Umbilical cord (tissue), 1 donor: ENCODE measurements at regions not wholly inside any gene's neighbourhood (a gene's known extent, or its start where the extent isn't known, plus 50 kb on each side); places are given as distances from the start of the nearest gene placed in this dataset.
A peak's percentile ranks its signal among the peaks of the same experiment; 100 is the strongest.

Source experiments
- DNase-seq: peaks from one replicate; pipeline ENCODE4 v3.0.0-alpha.2; 2015; ENCODE audit warnings: low spot score

DNA sequence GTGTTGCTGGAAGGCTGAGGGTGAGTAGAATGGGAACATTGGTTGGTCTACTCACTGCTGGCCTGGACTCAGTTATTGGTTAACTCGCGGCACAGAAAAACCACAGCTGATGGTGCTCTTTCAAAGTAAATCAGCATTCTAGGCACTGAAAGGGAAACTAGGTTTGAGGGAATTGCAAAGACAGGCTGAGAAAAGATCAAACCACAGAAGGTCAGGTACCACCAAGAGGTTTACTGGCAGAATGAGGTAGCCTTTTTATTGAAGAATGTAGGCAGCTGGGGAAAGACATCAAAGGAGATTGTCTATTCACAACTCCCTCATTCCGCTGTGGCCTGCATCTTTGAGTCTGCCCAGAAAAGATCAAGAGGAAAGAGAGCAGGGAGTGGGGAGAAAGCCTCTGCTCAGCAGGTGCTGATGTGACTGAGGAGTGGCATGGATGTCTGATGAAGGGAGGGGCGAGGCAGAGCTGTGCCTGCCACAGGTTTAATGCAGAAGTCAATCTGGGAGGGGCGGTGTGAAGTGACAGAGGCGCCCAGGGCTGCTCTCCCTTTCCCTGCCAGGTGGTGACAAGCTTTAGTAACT is 255.5 kb downstream of the MAN2A1 start:
- DNase-seq, result no peak

DNA sequence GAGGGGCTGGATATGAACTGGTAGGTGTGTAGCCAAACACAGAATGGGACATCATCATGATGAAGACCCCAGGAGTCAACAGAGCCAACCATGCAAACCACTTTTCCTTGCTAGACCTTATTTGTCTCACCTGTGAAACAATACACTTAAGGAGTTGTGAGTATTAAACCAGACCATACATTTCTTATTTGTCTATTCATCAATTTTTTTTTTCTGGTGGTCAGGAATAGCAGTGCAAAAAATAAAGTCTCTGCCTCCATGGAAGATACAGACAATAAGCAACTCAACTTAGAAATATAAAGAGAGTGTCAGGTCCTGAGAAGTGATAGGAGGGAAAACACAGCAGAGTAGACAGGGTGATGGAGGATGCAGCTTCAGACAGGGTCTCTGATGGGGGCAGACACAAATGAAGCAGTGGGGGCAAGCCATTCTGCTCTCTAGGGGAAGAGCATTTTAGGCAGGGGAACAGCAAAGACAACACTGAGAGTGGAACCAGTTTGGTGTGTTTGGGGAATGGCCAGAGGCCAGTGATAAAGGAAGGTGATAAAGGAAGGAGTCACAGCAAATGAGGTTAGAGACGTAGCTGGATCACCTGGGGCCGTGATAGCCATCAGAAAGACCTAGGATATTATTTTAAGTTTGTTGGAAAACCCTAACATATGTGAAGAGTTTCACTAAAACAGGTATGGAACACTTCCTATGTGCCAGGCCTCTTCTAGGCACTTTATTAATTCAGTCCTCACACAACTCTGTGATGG is 256.2 kb downstream of the MAN2A1 start:
- no peak for DNase-seq

DNA sequence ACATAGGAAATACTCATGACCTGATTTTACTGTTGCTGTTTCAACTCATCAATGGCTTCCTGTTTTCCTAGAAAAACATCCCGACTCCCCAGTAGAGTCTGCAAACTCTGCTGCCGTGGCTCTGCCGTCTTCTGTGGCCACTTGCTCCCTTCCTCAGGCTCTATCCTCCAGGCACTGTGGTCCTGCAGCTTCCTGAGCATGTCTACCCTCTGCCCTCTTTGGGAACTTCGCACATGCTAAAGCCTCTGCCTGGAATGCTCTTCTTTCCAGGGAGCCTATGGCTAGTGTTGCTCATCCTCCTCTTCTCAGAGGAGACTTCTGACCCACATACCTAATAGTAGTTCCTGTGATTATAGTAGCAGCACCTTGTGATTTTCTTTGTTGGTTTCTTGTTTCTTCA is 256.9 kb downstream of the MAN2A1 start:
- no peak for DNase-seq

DNA sequence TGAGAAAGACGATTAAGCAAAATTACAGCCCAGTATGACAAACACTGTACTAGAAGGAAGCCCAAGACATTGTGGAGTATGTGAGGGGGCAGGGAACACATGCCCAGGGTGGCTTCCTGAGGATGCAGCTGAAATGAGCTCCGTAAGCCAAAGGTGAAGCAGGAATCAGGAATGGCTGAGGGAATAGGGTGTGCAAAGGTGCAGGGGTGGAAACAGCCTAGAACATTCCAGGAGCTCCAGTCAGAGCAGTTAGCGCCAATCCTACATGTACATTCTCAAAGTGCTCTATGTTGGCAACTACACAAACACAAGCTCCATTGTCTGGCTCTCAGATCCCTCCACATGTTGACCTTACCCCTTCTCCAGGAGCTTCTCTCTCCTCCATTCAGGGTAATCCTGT is 257.9 kb downstream of the MAN2A1 start:
- DNase-seq, result no peak

DNA sequence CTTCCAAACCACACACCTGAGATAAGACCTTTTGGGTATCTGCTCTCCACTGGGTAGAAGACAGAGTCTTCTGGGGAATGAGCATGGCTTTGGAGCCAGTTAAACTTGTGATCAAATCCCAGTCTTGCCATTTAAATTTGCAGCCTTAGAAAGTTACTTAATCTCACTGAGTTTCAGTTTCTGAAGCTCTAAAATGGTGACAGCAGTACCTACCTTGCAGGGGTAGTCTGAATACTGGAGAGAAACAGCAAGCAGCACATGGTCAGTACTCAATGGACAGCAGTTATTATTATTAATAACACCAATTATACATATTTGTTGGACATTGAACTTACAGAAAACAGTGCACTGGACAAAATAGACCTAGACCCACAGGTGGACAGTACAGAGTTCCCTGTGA is 260.9 kb downstream of the MAN2A1 start:
- DNase-seq, result no peak

DNA sequence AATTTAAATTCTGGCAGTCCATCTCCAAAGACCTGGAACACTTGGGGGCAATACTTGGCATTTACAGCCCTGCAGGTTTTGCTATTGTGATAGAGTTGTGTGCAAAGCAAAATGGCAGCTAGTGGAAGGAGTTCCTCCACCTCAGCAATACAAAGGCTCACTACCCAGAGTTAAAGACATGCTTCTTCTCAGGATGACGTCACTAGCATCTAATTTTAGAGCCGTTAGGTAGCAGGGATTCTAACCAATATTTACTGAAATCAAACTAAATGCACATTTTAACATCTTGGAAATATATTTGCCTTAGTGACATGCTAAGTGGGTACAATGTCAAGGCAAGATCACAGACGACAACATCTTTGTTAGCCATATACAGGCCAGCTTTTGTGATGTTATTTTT is 261.6 kb downstream of the MAN2A1 start:
- DNase-seq, result no peak

DNA sequence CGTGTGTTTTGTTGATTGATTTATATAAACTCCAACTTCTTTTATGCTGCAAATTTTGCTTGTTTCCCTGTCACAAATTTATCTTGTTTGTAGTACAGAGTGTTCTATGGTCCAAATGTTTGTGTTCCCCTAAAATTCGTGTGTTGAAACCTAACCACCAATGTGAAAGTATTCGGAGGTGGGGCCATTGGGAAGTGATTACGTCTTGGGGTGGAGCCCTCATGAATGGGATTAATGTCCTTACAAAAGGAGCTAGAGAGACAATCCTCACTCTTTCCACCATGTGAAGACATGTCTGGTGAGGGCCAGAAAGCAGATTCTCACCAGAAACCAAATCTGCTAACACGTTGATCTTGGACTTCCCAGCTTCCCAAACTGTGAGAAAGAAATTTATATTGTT is 262.0 kb downstream of the MAN2A1 start:
- DNase-seq, result no peak

DNA sequence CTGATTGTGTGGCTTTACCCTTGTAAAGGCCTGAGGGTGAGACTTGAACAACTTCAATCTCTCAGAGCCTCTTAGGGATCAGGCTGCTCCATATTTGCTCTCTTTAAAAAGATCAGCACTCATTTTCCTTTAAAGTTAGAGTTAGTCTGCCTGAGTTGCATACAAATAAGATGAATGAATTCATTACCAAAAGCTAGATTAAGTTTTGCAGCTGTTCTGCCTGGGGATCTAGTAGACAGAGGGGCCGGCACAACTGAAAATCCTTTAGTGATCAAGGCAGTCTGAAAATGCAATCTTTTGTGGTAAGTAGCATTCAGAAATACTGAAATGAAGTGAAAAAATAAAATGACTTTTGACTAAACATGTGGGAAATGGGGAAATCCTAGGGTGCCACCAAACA is 264.0 kb downstream of the MAN2A1 start:
- DNase-seq, result peak; percentile 56

DNA sequence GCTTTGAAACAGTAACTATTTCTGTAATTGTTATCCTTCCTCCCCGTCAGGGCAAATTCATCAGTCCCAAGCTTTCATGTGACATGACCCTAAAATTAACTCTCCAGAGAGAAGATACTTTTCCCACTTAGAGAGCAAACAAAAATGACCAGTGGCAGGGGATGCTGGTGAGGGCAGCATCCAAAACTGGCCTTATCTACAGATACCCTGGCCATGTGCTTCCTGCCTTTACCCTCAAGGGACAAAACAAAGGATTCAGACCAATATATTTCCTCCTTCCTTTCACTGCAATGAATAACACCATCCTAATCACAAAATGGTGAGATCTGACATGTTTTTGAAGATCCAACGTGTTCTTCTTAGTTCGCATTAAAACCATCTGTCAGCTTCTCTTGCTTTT is 267.2 kb downstream of the MAN2A1 start:
- DNase-seq, result no peak

DNA sequence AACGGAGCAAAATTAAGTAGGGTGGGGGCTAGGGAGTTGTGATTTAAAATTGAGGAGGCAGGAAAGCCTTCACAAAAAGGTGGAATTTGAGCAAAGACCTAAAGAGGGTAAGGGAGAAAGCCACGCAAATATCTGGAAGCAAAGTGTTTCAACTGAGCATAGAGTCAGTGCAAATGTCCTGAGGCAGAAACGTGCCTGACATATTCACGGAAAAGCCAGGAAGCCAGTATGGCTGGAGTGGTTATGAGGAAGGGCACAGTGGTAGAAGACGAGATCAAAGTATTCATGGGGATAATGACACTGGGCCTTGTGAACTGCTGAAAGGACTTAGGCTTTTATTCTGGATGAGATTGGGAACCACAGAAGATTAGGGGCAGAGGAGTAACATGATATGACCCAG is 268.4 kb downstream of the MAN2A1 start:
- DNase-seq, result no peak

DNA sequence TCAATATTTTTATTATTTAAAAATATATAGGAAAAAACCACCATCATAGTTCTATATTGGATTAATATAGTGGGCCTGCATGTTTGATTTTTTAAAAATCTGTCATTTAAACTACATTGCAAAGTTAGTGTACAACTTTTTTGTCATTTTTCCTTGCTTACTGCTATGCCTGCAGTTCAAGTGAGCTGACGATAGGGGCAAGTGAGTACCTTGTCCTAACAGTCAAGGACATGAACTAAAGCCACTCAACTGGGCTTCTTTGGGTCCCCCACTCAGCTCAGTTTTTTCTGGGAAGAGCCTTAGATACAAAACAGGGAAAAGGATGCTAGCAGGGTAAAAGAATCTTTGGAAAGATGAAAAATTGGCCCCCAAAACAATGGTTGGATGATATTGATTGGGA is 269.9 kb downstream of the MAN2A1 start:
- DNase-seq, result no peak

DNA sequence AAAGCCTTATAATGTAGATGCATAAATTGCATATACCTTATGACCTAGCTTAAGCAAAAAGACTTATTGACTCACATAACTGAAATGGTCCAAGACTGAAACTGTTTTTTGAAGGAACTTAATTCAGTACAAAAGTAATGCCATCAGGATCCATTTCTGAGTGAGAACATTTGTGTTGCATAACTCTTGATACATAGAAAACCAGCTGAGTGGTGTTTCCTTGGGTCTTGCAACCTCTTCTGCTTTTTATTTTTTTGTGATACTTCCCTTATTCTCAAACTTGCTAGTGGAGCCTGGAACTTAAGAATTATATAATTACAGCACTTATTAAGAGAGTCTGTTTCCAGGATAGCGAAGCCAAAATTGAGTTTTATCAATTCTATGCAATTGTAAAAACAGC is 272.0 kb downstream of the MAN2A1 start:
- DNase-seq, result no peak

DNA sequence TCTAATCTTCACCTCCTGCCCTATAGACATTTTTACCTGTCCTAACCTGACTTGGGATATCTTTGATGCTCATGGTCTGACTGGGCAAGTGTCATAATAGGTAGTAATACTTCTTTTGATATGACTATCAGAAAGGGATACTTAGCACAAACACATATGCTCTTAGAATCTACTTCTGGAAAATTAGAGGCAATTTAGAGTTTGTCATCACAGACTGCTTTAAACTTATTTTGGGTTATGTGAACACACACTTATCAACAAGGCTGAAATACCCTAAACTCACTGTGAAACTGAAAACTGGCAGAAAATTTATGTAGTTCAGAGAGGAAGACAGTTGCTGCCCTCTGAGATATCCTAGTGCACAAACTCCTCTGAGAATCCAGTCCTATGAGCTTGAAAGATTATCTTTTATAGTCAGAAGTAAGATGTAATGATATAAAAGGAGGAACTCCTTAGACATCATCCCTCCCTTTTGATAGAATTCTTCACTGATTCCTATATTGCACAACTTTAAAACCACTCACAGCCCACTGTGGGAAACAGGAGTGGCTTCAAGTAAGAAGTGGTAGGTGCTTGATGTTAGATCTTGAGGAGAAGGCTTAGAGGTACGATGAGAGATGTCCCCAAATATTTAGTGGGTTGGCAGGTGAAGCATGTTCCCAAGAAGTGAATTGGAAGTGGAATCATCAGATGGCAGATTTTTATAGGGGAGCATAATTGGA is 273.3 kb downstream of the MAN2A1 start:
- no peak for DNase-seq

DNA sequence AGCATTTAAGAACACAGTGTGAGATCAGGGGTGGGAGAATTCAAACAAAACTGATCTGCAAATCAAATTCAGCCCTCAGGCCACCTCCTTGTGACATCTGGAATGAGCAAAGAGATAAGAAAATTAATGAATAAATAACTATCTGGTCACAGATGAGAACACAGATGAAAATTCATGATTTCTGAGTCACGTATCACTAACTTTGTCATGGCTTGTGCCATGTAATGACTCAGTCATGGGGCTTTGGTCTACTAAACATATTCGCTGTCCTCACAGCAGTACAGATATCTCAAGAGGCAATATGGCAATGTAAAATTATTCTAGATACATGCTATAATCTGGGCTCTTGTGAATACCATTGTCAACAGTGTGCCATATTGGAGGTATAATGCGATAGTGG is 274.4 kb downstream of the MAN2A1 start:
- DNase-seq, result no peak

DNA sequence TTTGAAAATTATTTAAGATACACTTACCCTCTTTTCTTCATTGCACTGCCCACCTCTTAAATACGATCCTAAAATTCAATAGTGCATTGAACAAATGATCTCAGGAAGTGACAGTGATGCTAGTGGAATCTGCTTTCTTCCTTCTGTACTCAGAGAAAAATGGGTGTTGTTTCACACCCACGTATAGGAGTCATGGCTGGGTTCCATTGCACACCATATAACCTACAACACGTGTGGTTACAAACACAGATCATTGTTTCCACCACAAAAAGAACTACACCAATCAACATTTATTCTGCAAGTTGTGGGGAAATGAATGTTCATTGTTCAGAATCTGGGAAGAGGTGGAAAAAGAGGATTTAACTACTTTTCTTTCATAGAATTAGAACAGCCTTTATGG is 275.9 kb downstream of the MAN2A1 start:
- no peak for DNase-seq

DNA sequence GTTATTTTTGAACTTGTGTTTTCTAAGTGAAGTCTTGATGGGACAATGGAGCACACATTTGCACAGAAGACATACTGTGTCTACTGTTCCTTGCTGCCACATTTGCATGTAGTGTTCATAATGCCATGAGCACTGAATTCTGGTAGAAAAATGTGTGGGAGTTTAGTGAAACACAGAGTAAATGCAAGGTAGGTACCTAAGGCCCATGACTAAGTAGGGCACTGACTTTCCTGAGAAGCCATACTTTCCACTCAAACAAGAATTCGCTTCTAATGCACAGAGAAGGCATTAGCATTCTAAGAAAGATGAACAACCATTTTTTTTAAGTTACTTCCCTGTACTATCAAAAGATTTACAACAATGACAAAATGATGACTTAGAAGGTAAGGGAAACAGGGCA is 282.2 kb downstream of the MAN2A1 start:
- DNase-seq, result no peak

DNA sequence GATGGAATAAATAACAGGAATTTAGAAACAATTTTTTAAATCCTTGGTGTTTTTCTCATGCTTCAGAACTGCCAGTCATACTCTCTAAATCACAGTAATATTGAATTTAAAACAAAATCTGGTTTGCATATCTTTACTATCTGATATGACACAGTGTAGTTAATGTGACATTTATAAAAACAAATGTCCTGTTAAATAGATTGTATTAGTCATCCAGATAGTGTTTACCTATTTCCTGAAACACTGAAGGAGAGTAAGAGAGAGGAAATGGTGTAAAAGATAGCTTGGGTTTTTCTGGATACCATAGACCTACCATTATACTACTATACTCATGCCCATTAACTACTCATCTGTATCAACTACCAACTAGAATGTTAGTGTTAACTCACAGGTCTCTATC is 292.3 kb downstream of the MAN2A1 start:
- no peak for DNase-seq

DNA sequence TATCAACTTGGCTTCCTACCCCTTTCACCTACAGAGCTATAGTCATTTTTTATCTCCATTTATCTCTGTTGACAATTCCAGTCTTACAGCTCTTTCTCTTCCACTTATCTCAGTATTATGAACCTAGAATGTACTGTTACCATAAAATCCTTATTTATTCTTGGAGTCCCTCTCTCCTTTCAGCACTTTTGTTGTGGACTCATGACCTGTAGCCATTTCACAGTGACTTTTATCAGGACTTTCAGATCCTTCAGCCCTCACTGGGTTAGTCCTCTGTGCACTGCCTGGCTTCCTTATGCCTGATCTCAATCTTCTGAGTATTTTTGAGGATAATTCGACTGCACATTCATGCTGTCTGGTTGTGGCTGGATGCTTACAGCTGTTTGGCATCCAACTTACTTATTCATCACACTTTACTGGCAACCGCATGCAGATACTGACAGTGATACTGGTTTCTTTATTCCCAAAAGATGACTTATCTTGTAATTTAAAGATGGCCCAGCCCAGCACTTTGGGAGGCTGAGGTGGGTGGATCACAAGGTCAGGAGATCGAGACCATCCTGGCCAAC is 293.3 kb downstream of the MAN2A1 start:
- no peak for DNase-seq

DNA sequence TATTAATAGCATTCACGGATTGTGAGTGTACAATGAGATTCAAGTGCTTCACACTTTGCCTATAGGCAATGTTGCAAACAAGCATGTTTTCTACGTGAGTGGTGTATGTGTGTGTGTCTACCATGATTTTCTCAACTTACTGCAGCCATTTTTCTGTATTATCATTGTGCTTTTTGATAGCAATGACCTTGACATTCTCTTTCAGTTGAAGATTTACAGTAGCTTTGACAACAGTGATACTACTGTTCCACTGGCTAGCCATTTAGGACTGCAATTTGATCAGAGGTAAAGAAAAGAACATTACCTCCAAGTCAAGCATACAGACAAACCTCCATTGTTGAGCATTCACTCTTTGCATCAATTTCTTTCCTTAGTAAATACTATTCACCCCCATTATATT is 297.0 kb downstream of the MAN2A1 start:
- no peak for DNase-seq

DNA sequence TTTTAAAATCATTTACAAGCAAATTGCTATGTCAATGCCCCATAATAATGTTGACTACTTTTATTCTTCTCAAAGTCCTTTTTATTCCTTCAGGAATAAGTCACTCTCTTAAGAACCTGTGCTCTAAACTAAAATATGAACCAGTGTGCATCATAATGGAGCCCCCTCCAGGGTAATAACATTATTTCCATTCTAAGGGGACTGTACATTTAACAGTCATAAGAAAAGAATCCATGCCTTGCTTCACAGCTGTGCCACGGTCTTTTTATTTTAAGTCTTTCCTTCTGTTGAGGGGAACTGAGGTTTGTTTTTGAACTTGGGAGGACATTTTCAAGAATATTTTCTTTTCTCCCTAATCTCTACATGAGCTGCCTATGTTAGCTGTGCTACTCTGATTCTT is 297.6 kb downstream of the MAN2A1 start:
- DNase-seq, result no peak

DNA sequence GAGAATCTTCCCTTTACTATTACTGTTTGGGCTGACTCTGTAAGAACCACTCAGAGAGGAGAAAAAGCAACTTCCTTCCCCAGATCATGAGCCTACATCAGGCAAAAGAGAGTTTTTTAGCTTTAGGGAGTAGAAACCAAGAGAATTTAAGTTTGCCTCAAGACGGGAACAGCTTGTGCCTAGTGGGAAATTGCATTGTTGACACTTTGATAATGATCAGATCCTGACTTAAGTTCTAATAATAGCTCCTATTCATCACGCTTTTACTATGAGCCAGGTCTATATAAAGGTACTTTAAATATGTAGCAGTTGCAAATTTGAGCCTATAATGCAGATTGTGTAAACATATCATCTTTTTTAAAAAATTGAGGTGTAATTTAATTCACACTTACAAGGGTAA is 298.2 kb downstream of the MAN2A1 start:
- no peak for DNase-seq

DNA sequence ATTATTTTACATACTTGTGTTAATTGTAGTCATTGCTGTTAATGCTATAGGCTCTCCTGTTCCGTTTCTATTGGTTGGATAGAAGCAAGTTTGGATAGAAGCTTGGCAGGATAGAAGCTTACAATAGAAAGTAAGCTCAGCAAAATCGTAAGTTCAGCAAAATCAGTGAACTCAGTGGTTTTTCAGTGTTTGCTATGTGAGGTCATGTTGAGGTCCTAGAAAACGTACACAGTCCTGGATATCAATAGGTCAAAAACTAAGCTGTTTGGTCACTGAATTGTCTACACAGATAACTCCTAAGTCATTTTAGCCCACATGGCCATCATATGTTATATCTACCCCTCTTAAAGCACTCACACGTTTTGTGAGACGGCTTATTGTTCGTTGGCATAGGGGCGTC is 299.4 kb downstream of the MAN2A1 start:
- DNase-seq, result no peak
